HepG2 (cell line): ENCODE measurements at regions not wholly inside any gene's neighbourhood (a gene's known extent, or its start where the extent isn't known, plus 50 kb on each side); places are given as distances from the start of the nearest gene placed in this dataset.

Experiments
- ARHGAP35 ChIP-seq: sonication (generic); formaldehyde crosslinking; IDR thresholded peaks from 2 replicates; pipeline ENCODE4 v1.9.0; 2022; ENCODE audit warnings: mild to moderate bottlenecking, inconsistent platforms, moderate library complexity, missing genetic modification reagents, borderline replicate concordance
- ISX ChIP-seq: sonication (generic); formaldehyde crosslinking; conservative IDR thresholded peaks from 2 replicates; pipeline ENCODE4 v1.5.0; 2020; ENCODE audit warnings: missing genetic modification reagents
- JUN ChIP-seq: sonication (generic); formaldehyde crosslinking; IDR thresholded peaks from 2 replicates; pipeline ENCODE4 v1.4.0; 2020; ENCODE audit warnings: mild to moderate bottlenecking, missing genetic modification reagents
- PAXIP1 ChIP-seq: sonication (generic); formaldehyde crosslinking; conservative IDR thresholded peaks from 2 replicates; pipeline ENCODE4 v1.4.0; 2020; ENCODE audit warnings: mild to moderate bottlenecking, missing genetic modification reagents, moderate library complexity
- PBX2 ChIP-seq: IDR thresholded peaks from 2 replicates; pipeline ENCODE4 v1.6.1; 2016; ENCODE audit warnings: control low read depth
- PHF5A ChIP-seq: IDR thresholded peaks from one replicate; pipeline ENCODE4 v1.6.1; 2018; ENCODE audit warnings: low read depth, missing genetic modification reagents; ENCODE audit not compliant: unreplicated experiment
- SKIL ChIP-seq: sonication (generic); formaldehyde crosslinking; IDR thresholded peaks from 2 replicates; pipeline ENCODE4 v1.8.0; 2022; ENCODE audit warnings: missing genetic modification reagents, mild to moderate bottlenecking, moderate library complexity, borderline replicate concordance
- SMC3 ChIP-seq: IDR thresholded peaks from 2 replicates; pipeline ENCODE4 v1.6.1; 2011; ENCODE audit warnings: low read length, improper control_type of control experiment
- TEAD3 ChIP-seq: optimal IDR thresholded peaks from 2 replicates; pipeline ENCODE3; 2016; ENCODE audit warnings: borderline replicate concordance
- TFAP4 ChIP-seq: sonication (generic); IDR thresholded peaks from 2 replicates; pipeline ENCODE4 v1.6.1; 2016; ENCODE audit warnings: low read depth, borderline replicate concordance
- ZNF451 ChIP-seq: sonication (generic); formaldehyde crosslinking; IDR thresholded peaks from 2 replicates; pipeline ENCODE4 v1.5.0; 2020; ENCODE audit warnings: mild to moderate bottlenecking, missing genetic modification reagents
- ZUFSP ChIP-seq: sonication (generic); formaldehyde crosslinking; IDR thresholded peaks from 2 replicates; pipeline ENCODE4 v1.9.0; 2021; ENCODE audit warnings: missing genetic modification reagents, mild to moderate bottlenecking, borderline replicate concordance

DNA sequence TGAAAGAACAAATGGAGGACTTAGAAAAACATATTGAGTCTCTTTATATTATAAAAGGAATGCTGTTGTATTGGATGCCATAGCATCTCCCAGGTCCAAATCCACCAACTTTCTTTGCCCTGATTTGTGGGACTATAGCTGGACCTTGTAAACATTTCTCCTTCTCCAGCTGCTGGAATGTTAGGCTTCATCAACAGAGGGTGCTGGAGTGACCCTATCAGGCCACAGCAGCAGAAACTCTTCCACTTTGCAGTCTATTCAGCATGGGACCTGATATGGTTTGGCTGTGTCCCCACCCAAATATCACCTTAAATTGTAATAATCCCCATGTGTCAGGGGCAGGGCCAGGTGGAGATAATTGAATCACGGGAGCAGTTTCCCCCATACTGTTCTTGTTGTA, 138.4 kb upstream of the ARL4C start (continued):
- no peak for TF ChIP-seq PAXIP1 (CRISPR knock-in tag)
- TF ChIP-seq TEAD3: peak; percentile 92
- TF ChIP-seq ZNF451 (CRISPR knock-in tag): no peak
- TF ChIP-seq PBX2: 0 out of 2 replicates have a peak, but pooled peaks have one; percentile 12
- TF ChIP-seq JUN (CRISPR knock-in tag): no peak
- no peak for TF ChIP-seq SKIL
- TF ChIP-seq TFAP4: peak; percentile 14; the same call in 1 of the 2 replicates
- no peak for TF ChIP-seq ISX (CRISPR knock-in tag)
- TF ChIP-seq SMC3: peak; percentile 66; the same call in 1 of the 2 replicates
- no peak for TF ChIP-seq PHF5A (CRISPR knock-in tag)
- TF ChIP-seq ZUFSP: no peak
- TF ChIP-seq ARHGAP35 (CRISPR knock-in tag): no peak
